Stimulated activated CD8-positive, alpha-beta memory T cell treated with anti-CD3 and anti-CD28 coated beads, Interleukin-2, amount 100 ng/mL, for 48 hours (primary cell): ENCODE measurements at regions not wholly inside any gene's neighbourhood (a gene's known extent, or its start where the extent isn't known, plus 50 kb on each side); places are given as distances from the start of the nearest gene placed in this dataset.
"Not testable (repeated sequence)": the region's sequence is repeated elsewhere in the genome, so short reads cannot be mapped to it uniquely, and the experiment has no call there.

ENCODE experiments used
- DNase-seq, 2 donors: peaks; one replicate each; pipeline ENCODE4 v3.0.0-alpha.2; 2020; ENCODE audit warnings: low read depth in 2 of 2

- no peak for DNase-seq
These were observed 107.6 kb downstream of the GOSR1 start for GRCh38 chr17:30584810-30585209.

GRCh38 chr17:30580916-30581315 is 103.7 kb downstream of the GOSR1 start:
- DNase-seq = no peak

GRCh38 chr17:30579610-30580315 is 102.6 kb downstream of the GOSR1 start:
- no peak for DNase-seq

GRCh38 chr17:30578015-30578717 is 101.0 kb downstream of the GOSR1 start:
- DNase-seq = not testable (repeated sequence)
